ES-I3 (cell line): ENCODE measurements at regions not wholly inside any gene's neighbourhood (a gene's known extent, or its start where the extent isn't known, plus 50 kb on each side); places are given as distances from the start of the nearest gene placed in this dataset.
"Not testable (repeated sequence)": the region's sequence is repeated elsewhere in the genome, so short reads cannot be mapped to it uniquely, and the experiment has no call there.

Source experiments
- H3K36me3 ChIP-seq: 2 replicates; pipeline ENCODE4 v1.6.1; 2013; ENCODE audit warnings: mild to moderate bottlenecking, low read length, control low read depth, moderate library complexity; ENCODE audit not compliant: insufficient read depth
- H3K4me1 ChIP-seq: 2 replicates; pipeline ENCODE4 v1.6.1; 2013; ENCODE audit warnings: mild to moderate bottlenecking, control low read depth, low read length; ENCODE audit not compliant: insufficient read depth
- H3K9ac ChIP-seq: 2 replicates; pipeline ENCODE4 v1.6.1; 2013; ENCODE audit warnings: low read depth, mild to moderate bottlenecking, low read length, moderate library complexity
- H3K9me3 ChIP-seq: 2 replicates; pipeline ENCODE4 v1.6.1; 2013; ENCODE audit warnings: mild to moderate bottlenecking, low read length, moderate library complexity; ENCODE audit not compliant: control insufficient read depth, insufficient read depth

- H3K9me3 ChIP-seq: no peaks in the 10 kb centered on the region
- no peaks in the 10 kb centered on the region for H3K4me1 ChIP-seq
- no peak overlapping the region for H3K9ac ChIP-seq
- H3K36me3 ChIP-seq: no peaks in the 10 kb centered on the region
These were observed 103.9 kb upstream of the FAT1 start for GRCh38 chr4:186827534-186827897.

GRCh38 chr4:186829097-186829496 lies 105.4 kb upstream of the FAT1 start:
- Histone ChIP-seq H3K4me1 (no peaks in the 10 kb centered on the region), H3K9ac (no peak overlapping the region), H3K36me3 (no peaks in the 10 kb centered on the region), H3K9me3 (no peaks in the 10 kb centered on the region)

- Histone ChIP-seq H3K36me3 (no peaks in the 10 kb centered on the region), H3K9me3 (no peaks in the 10 kb centered on the region), H3K9ac (no peak overlapping the region), H3K4me1 (no peaks in the 10 kb centered on the region)
These were observed 106.2 kb upstream of the FAT1 start for GRCh38 chr4:186829740-186830449.

GRCh38 chr4:186831574-186831973 lies 107.9 kb upstream of the FAT1 start:
- no peak overlapping the region for H3K9ac ChIP-seq
- H3K4me1 ChIP-seq: no peaks in the 10 kb centered on the region
- no peaks in the 10 kb centered on the region for H3K36me3 ChIP-seq
- H3K9me3 ChIP-seq: no peaks in the 10 kb centered on the region

- no peak overlapping the region for H3K9ac ChIP-seq
- no peaks in the 10 kb centered on the region for H3K9me3 ChIP-seq
- no peaks in the 10 kb centered on the region for H3K36me3 ChIP-seq
- H3K4me1 ChIP-seq: no peaks in the 10 kb centered on the region
These were observed 109.2 kb upstream of the FAT1 start for GRCh38 chr4:186832906-186833305.

- H3K9ac ChIP-seq, H3K9me3 ChIP-seq, H3K36me3 ChIP-seq, H3K4me1 ChIP-seq: not testable (repeated sequence)
These were observed 113.8 kb upstream of the FAT1 start for GRCh38 chr4:186837463-186837862.

- H3K36me3 ChIP-seq: no peaks in the 10 kb centered on the region
- H3K4me1 ChIP-seq: no peaks in the 10 kb centered on the region
- no peak overlapping the region for H3K9ac ChIP-seq
- no peaks in the 10 kb centered on the region for H3K9me3 ChIP-seq
These were observed 114.6 kb upstream of the FAT1 start for GRCh38 chr4:186838295-186838694.

GRCh38 chr4:186839122-186840037 lies 115.7 kb upstream of the FAT1 start:
- H3K4me1 ChIP-seq: no peaks in the 10 kb centered on the region
- no peaks in the 10 kb centered on the region for H3K9me3 ChIP-seq
- H3K36me3 ChIP-seq: no peaks in the 10 kb centered on the region
- no peak overlapping the region for H3K9ac ChIP-seq

GRCh38 chr4:186840222-186840701 lies 116.6 kb upstream of the FAT1 start:
- Histone ChIP-seq H3K36me3 (no peaks in the 10 kb centered on the region), H3K9ac (no peak overlapping the region; the same call in 1 of the 2 replicates), H3K4me1 (no peaks in the 10 kb centered on the region), H3K9me3 (no peaks in the 10 kb centered on the region)

GRCh38 chr4:186840771-186841301 lies 117.2 kb upstream of the FAT1 start:
- Histone ChIP-seq H3K4me1 (no peaks in the 10 kb centered on the region), H3K9me3 (no peaks in the 10 kb centered on the region), H3K9ac (peak overlapping the region; percentile 15; the same call in 1 of the 2 replicates), H3K36me3 (no peaks in the 10 kb centered on the region)

- H3K9ac ChIP-seq: no peak overlapping the region
- no peaks in the 10 kb centered on the region for H3K4me1 ChIP-seq
- H3K9me3 ChIP-seq: no peaks in the 10 kb centered on the region
These were observed 120.5 kb upstream of the FAT1 start for GRCh38 chr4:186844059-186844681.

GRCh38 chr4:186845137-186845842 lies 121.6 kb upstream of the FAT1 start:
- H3K9ac ChIP-seq: no peak overlapping the region
- H3K36me3 ChIP-seq: no peaks in the 10 kb centered on the region
- no peaks in the 10 kb centered on the region for H3K4me1 ChIP-seq
- H3K9me3 ChIP-seq: no peaks in the 10 kb centered on the region

More at GRCh38 chr4:186844059-186844681, 120.5 kb upstream of the FAT1 start:
- no peaks in the 10 kb centered on the region for H3K36me3 ChIP-seq

- H3K4me1 ChIP-seq: no peaks in the 10 kb centered on the region
- no peaks in the 10 kb centered on the region for H3K9me3 ChIP-seq
- H3K9ac ChIP-seq: no peak overlapping the region
- H3K36me3 ChIP-seq: no peaks in the 10 kb centered on the region
These were observed 122.8 kb upstream of the FAT1 start for GRCh38 chr4:186846426-186846825.
